ENCODE measurements at regions not wholly inside any gene's neighbourhood (a gene's known extent, or its start where the extent isn't known, plus 50 kb on each side); places are given as distances from the start of the nearest gene placed in this dataset.

DNA sequence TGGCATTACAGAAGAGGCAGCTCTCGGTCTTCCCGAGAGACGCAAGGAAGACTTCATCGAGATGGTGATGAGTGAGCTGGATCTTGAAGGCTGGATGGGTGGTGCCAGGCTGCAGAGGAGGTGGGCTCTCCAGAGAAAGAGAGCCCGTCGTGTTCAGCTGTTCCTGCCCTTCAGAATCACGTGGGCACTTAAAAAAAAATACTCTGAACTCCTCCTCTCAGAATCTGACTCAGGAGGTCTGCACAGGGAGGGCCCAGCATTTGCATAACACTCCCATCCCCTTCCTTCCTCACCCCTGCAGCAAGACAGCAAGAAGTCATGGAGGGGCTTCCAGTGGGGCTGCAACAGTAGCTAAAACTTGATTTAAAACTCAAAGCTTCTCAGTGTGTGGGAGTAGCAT is 203.0 kb downstream of the ATPSCKMT start:
- no peaks in the 10 kb centered on the region for H3K27me3 ChIP-seq (replicated peaks in 1 of 7)
- no peaks in the 10 kb centered on the region for H3K4me1 ChIP-seq
- peaks cover 2 to 16% (median 14%) of the 10 kb centered on the region in 8 donors for H3K9me3 ChIP-seq
- H3K27ac ChIP-seq: no peak overlapping the region
- 62 to 73% (median 67%) methylated on average over 7 of the region's 7 CpGs for WGBS, 5 donors
- TF ChIP-seq POLR2A (IDR thresholded peaks at IDR 0.05): no peak
- no peak for TF ChIP-seq POLR2AphosphoS5 (IDR thresholded peaks at IDR 0.05)
- TF ChIP-seq CTCF (IDR thresholded peaks at IDR 0.05 in 8 of 11, conservative IDR thresholded peaks at IDR 0.05 in 3 of 11): no peak
- no peak for DNase-seq
- no peaks in the 10 kb centered on the region for H3K36me3 ChIP-seq
- H3K4me3 ChIP-seq: no peak overlapping the region
- intact Hi-C loops (cut with DNase I; ENCODE audit: low total_unique reads): no loop called here

DNA sequence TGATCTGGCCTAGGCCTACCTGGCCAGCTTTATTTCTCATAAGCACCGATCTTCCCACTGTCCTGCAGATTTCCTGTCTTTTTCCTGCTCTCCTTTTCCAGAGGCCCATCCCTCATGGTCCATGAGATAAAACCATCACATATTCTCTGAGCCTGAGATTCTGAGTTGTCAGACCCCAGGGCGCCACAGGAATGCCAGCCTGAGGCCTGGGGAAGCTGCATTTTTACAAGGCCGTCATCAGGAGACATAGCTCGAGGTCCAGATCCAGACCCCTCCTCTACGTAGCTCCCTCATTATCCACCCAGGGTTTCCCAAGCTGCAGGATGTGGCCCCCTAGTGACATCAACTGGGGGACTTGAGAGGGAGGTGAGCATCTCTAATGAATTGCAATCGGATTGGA is 204.3 kb downstream of the ATPSCKMT start:
- intact Hi-C loops (cut with DNase I; ENCODE audit: low total_unique reads): no loop called here
- no peaks in the 10 kb centered on the region for H3K36me3 ChIP-seq
- H3K27me3 ChIP-seq (replicated peaks in 1 of 7): peaks cover 0 to 5% (median 0%) of the 10 kb centered on the region in 7 donors
- DNase-seq: no peak
- no peak for TF ChIP-seq POLR2AphosphoS5 (IDR thresholded peaks at IDR 0.05)
- no peak for TF ChIP-seq POLR2A (IDR thresholded peaks at IDR 0.05)
- no peak for TF ChIP-seq CTCF (IDR thresholded peaks at IDR 0.05 in 8 of 11, conservative IDR thresholded peaks at IDR 0.05 in 3 of 11)
- 79 to 92% (median 84%) methylated on average over 6 of the region's 6 CpGs for WGBS, 5 donors
- H3K27ac ChIP-seq: no peak overlapping the region
- H3K4me3 ChIP-seq: no peak overlapping the region
- H3K9me3 ChIP-seq: peaks cover 0 to 3% (median under 1%) of the 10 kb centered on the region in 8 donors
- H3K4me1 ChIP-seq: no peaks in the 10 kb centered on the region

GRCh38 chr5:10036136-10036815 is 213.4 kb downstream of the ATPSCKMT start:
- Histone ChIP-seq H3K36me3 (no peaks in the 10 kb centered on the region), H3K4me3 (no peak overlapping the region), H3K9me3 (peaks cover 0 to 8% (median 0%) of the 10 kb centered on the region in 8 donors), H3K4me1 (no peaks in the 10 kb centered on the region), H3K27me3 (replicated peaks in 1 of 7) (peaks cover 0 to 5% (median 0%) of the 10 kb centered on the region in 7 donors), H3K27ac (no peak overlapping the region)
- WGBS, 5 donors: 80 to 87% (median 82%) methylated on average over 3 of the region's 3 CpGs
- intact Hi-C loops (cut with DNase I; ENCODE audit: low total_unique reads): no loop called here
- TF ChIP-seq POLR2A (IDR thresholded peaks at IDR 0.05) (no peak), POLR2AphosphoS5 (IDR thresholded peaks at IDR 0.05) (no peak), CTCF (IDR thresholded peaks at IDR 0.05 in 8 of 11, conservative IDR thresholded peaks at IDR 0.05 in 3 of 11) (no peak)
- no peak for DNase-seq

GRCh38 chr5:10034001-10034400 is 215.7 kb downstream of the ATPSCKMT start:
- DNase-seq: no peak
- WGBS, 5 donors: 56 to 66% (median 58%) methylated on average over 8 of the region's 8 CpGs
- Histone ChIP-seq H3K4me3 (no peak overlapping the region), H3K27ac (no peak overlapping the region), H3K36me3 (no peaks in the 10 kb centered on the region), H3K27me3 (replicated peaks in 1 of 7) (no peaks in the 10 kb centered on the region), H3K4me1 (no peaks in the 10 kb centered on the region), H3K9me3 (peaks cover 0 to 26% (median 14%) of the 10 kb centered on the region in 8 donors)
- TF ChIP-seq POLR2A (IDR thresholded peaks at IDR 0.05): no peak
- TF ChIP-seq POLR2AphosphoS5 (IDR thresholded peaks at IDR 0.05): no peak
- no peak for TF ChIP-seq CTCF (IDR thresholded peaks at IDR 0.05 in 8 of 11, conservative IDR thresholded peaks at IDR 0.05 in 3 of 11)
- intact Hi-C loops (cut with DNase I; ENCODE audit: low total_unique reads): no loop called here
